Fibroblast of villous mesenchyme (primary cell): ENCODE measurements at regions not wholly inside any gene's neighbourhood (a gene's known extent, or its start where the extent isn't known, plus 50 kb on each side); places are given as distances from the start of the nearest gene placed in this dataset.

Experiments used
- DNase-seq: peaks from one replicate; pipeline ENCODE4 v3.0.0-alpha.2; 2010; ENCODE audit warnings: low read depth
- H3K4me3 ChIP-seq: 2 replicates; pipeline ENCODE4 v1.5.1; 2011; ENCODE audit warnings: low read depth, mild to moderate bottlenecking, low read length
- CTCF ChIP-seq: IDR thresholded peaks from 2 replicates; pipeline ENCODE4 v1.5.1; 2012; ENCODE audit warnings: low read depth, mild to moderate bottlenecking, low read length; ENCODE audit not compliant: insufficient read depth

GRCh38 chr9:107690021-107690420 is 200.5 kb upstream of the KLF4 start:
- no peak overlapping the region for H3K4me3 ChIP-seq
- no peak for DNase-seq
- TF ChIP-seq CTCF: no peak

- no peak for DNase-seq
- TF ChIP-seq CTCF: no peak
- no peak overlapping the region for H3K4me3 ChIP-seq
Observed at GRCh38 chr9:107688728-107689127, 199.2 kb upstream of the KLF4 start.

- DNase-seq: no peak
- no peak for TF ChIP-seq CTCF
Observed at GRCh38 chr9:107685901-107686300, 196.3 kb upstream of the KLF4 start.

GRCh38 chr9:107685376-107685775 is 195.8 kb upstream of the KLF4 start:
- no peak overlapping the region for H3K4me3 ChIP-seq
- TF ChIP-seq CTCF: no peak
- DNase-seq: no peak

More at GRCh38 chr9:107685901-107686300, 196.3 kb upstream of the KLF4 start:
- no peak overlapping the region for H3K4me3 ChIP-seq

GRCh38 chr9:107684224-107684623 is 194.7 kb upstream of the KLF4 start:
- peak; percentile 71 for DNase-seq
- no peak overlapping the region for H3K4me3 ChIP-seq
- no peak for TF ChIP-seq CTCF

- H3K4me3 ChIP-seq: no peak overlapping the region
- no peak for TF ChIP-seq CTCF
- DNase-seq: no peak
Observed at GRCh38 chr9:107683566-107683965, 194.0 kb upstream of the KLF4 start.

GRCh38 chr9:107681988-107682387 is 192.4 kb upstream of the KLF4 start:
- no peak for DNase-seq
- H3K4me3 ChIP-seq: no peak overlapping the region
- no peak for TF ChIP-seq CTCF
